Ovary (tissue), 3 donors: ENCODE measurements at regions not wholly inside any gene's neighbourhood (a gene's known extent, or its start where the extent isn't known, plus 50 kb on each side); places are given as distances from the start of the nearest gene placed in this dataset.

ENCODE experiments used
- CTCF ChIP-seq, 3 donors: fragments of 450-650 bp in 2 of 3; fragments of 200-600 bp in 1 of 3; IDR thresholded peaks; one replicate each; pipeline versions ENCODE4 v1.5.1 to v1.8.0; 2016 to 2022; ENCODE audit warnings: antibody characterized with exemption in 3 of 3, mild to moderate bottlenecking in 1 of 3
- EP300 ChIP-seq: sonication (generic); formaldehyde crosslinking; IDR thresholded peaks from one replicate; pipeline ENCODE4 v1.6.1; 2017; ENCODE audit warnings: antibody characterized with exemption
- POLR2A ChIP-seq: fragments of 450-650 bp; IDR thresholded peaks from one replicate; pipeline ENCODE4 v1.6.1; 2017; ENCODE audit warnings: antibody characterized with exemption, mild to moderate bottlenecking, moderate library complexity
- donor health status: DM: no; HTN: no; CAD: no.

DNA sequence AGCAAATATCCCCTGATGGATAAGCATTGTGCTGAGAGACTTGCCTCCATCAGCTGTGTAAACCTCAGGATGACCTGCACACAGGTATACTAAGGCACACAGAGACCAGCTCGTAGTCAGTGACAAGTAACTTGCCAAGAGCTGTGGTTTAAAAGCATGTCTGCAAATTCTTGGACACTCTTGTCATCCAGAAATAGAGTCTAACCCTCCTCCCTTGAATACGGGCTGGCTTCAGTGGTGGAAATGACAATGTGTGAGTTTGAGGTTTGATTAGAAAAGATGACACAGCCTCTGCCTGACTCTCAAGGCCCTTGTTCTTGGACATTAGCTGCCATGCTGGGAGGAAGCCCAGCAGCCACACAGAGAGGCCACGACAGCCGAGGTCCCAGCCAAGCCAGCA, 114.4 kb downstream of the GADD45G start:
- TF ChIP-seq EP300 (no peak), CTCF (IDR thresholded peaks at IDR 0.05) (no peak), POLR2A (no peak)
